IPS DF 4.7 (cell line): ENCODE measurements at regions not wholly inside any gene's neighbourhood (a gene's known extent, or its start where the extent isn't known, plus 50 kb on each side); places are given as distances from the start of the nearest gene placed in this dataset.

Source experiments
- DNase-seq: peaks from one replicate; pipeline ENCODE4 v3.0.0-alpha.2; 2013; ENCODE audit warnings: low spot score; ENCODE audit errors: extremely low read depth

- no peak for DNase-seq
Measured at GRCh38 chr17:34776456-34777443, 184.5 kb downstream of the CCT6B start.

- no peak for DNase-seq
Measured at GRCh38 chr17:34773036-34773435, 188.2 kb downstream of the CCT6B start.

GRCh38 chr17:34771891-34772290 lies 189.4 kb downstream of the CCT6B start:
- DNase-seq, result no peak

GRCh38 chr17:34770586-34770985 lies 190.7 kb downstream of the CCT6B start:
- DNase-seq, result no peak

GRCh38 chr17:34769899-34770298 lies 190.5 kb downstream of the TMEM132E start:
- no peak for DNase-seq

- no peak for DNase-seq
Measured at GRCh38 chr17:34769049-34769448, 189.7 kb downstream of the TMEM132E start.

- DNase-seq, result no peak
Measured at GRCh38 chr17:34765291-34765690, 185.9 kb downstream of the TMEM132E start.

GRCh38 chr17:34764716-34765115 lies 185.3 kb downstream of the TMEM132E start:
- peak; percentile 28 for DNase-seq

GRCh38 chr17:34763728-34764665 lies 184.6 kb downstream of the TMEM132E start:
- DNase-seq, result no peak

GRCh38 chr17:34762078-34762477 lies 182.7 kb downstream of the TMEM132E start:
- DNase-seq, result no peak

GRCh38 chr17:34761646-34762045 lies 182.3 kb downstream of the TMEM132E start:
- no peak for DNase-seq

GRCh38 chr17:34760931-34761495 lies 181.6 kb downstream of the TMEM132E start:
- no peak for DNase-seq

- no peak for DNase-seq
Measured at GRCh38 chr17:34758718-34759117, 179.3 kb downstream of the TMEM132E start.

- no peak for DNase-seq
Measured at GRCh38 chr17:34758316-34758715, 178.9 kb downstream of the TMEM132E start.

- no peak for DNase-seq
Measured at GRCh38 chr17:34757611-34758010, 178.2 kb downstream of the TMEM132E start.

- no peak for DNase-seq
Measured at GRCh38 chr17:34757106-34757505, 177.7 kb downstream of the TMEM132E start.

- no peak for DNase-seq
Measured at GRCh38 chr17:34756637-34757021, 177.2 kb downstream of the TMEM132E start.

- no peak for DNase-seq
Measured at GRCh38 chr17:34755981-34756636, 176.7 kb downstream of the TMEM132E start.

- DNase-seq, result no peak
Measured at GRCh38 chr17:34755371-34755770, 176.0 kb downstream of the TMEM132E start.

GRCh38 chr17:34750004-34750403 lies 170.6 kb downstream of the TMEM132E start:
- DNase-seq, result no peak

- DNase-seq, result no peak
Measured at GRCh38 chr17:34741967-34742366, 162.6 kb downstream of the TMEM132E start.
